Liver (tissue), 7 donors: ENCODE measurements at regions not wholly inside any gene's neighbourhood (a gene's known extent, or its start where the extent isn't known, plus 50 kb on each side); places are given as distances from the start of the nearest gene placed in this dataset.

ENCODE experiments used
- DNase-seq: peaks from one replicate; pipeline ENCODE4 v3.0.0-alpha.2; 2017; ENCODE audit warnings: low spot score
- H3K27ac ChIP-seq, 2 donors: one replicate each; pipeline ENCODE4 v1.7.0; 2013; ENCODE audit warnings: inconsistent platforms in 2 of 2, low read length in 2 of 2, control low read depth in 1 of 2, low read depth in 1 of 2, mild to moderate bottlenecking in 1 of 2
- H3K27me3 ChIP-seq, 4 donors: one replicate each; pipeline versions ENCODE4 v1.6.1 to v1.7.0; 2013; ENCODE audit warnings: low read length in 3 of 4, inconsistent platforms in 1 of 4, mild to moderate bottlenecking in 1 of 4, moderate library complexity in 1 of 4; ENCODE audit not compliant: control insufficient read depth in 4 of 4, insufficient read depth in 4 of 4
- H3K36me3 ChIP-seq, 4 donors: one replicate each; pipeline versions ENCODE4 v1.6.1 to v1.7.0; 2013; ENCODE audit warnings: low read length in 3 of 4, mild to moderate bottlenecking in 3 of 4, low read depth in 1 of 4, moderate library complexity in 1 of 4; ENCODE audit not compliant: control insufficient read depth in 4 of 4, insufficient read depth in 3 of 4
- H3K4me1 ChIP-seq, 4 donors: one replicate each; pipeline versions ENCODE4 v1.6.1 to v1.7.0; 2013; ENCODE audit warnings: low read length in 3 of 4, mild to moderate bottlenecking in 3 of 4, moderate library complexity in 1 of 4; ENCODE audit not compliant: control insufficient read depth in 4 of 4, insufficient read depth in 4 of 4
- H3K4me3 ChIP-seq, 3 donors: one replicate each; pipeline versions ENCODE4 v1.6.1 to v1.7.0; 2013; ENCODE audit warnings: low read length in 3 of 3, control low read depth in 1 of 3, low read depth in 1 of 3, mild to moderate bottlenecking in 1 of 3
- H3K9ac ChIP-seq, 2 donors: one replicate each; pipeline ENCODE4 v1.7.0; 2013; ENCODE audit warnings: low read length in 2 of 2, mild to moderate bottlenecking in 2 of 2, moderate library complexity in 2 of 2, control low read depth in 1 of 2, low read depth in 1 of 2
- H3K9me3 ChIP-seq, 4 donors: one replicate each; pipeline versions ENCODE4 v1.6.1 to v1.7.0; 2013; ENCODE audit warnings: low read length in 3 of 4; ENCODE audit not compliant: control insufficient read depth in 4 of 4
- EGR1 ChIP-seq, 2 donors: IDR thresholded peaks; 2 replicates each; pipeline ENCODE4 v1.6.1; 2016 to 2018; ENCODE audit warnings: antibody characterized with exemption in 2 of 2, low read depth in 2 of 2
- FOXA1 ChIP-seq: IDR thresholded peaks from 2 replicates; pipeline ENCODE4 v1.6.1; 2016; ENCODE audit warnings: antibody characterized with exemption
- FOXA2 ChIP-seq: IDR thresholded peaks from 2 replicates; pipeline ENCODE4 v1.6.1; 2016; ENCODE audit warnings: antibody characterized with exemption
- GABPA ChIP-seq, 2 donors: IDR thresholded peaks in 1 of 2; conservative IDR thresholded peaks in 1 of 2; 2 replicates each; pipeline ENCODE4 v1.6.1; 2016; ENCODE audit warnings: antibody characterized with exemption in 2 of 2, mild to moderate bottlenecking in 1 of 2, moderate library complexity in 1 of 2
- HNF4A ChIP-seq, 2 donors: conservative IDR thresholded peaks; 2 replicates each; pipeline ENCODE4 v1.6.1; 2016; ENCODE audit warnings: antibody characterized with exemption in 2 of 2, mild to moderate bottlenecking in 2 of 2
- HNF4G ChIP-seq: IDR thresholded peaks from 2 replicates; pipeline ENCODE4 v1.6.1; 2016; ENCODE audit warnings: antibody characterized with exemption
- JUND ChIP-seq, 2 donors: IDR thresholded peaks; 2 replicates each; pipeline ENCODE4 v1.6.1; 2016; ENCODE audit warnings: antibody characterized with exemption in 2 of 2
- NR2F2 ChIP-seq: IDR thresholded peaks from 2 replicates; pipeline ENCODE4 v1.6.1; 2016; ENCODE audit warnings: antibody characterized with exemption
- RAD21 ChIP-seq, 2 donors: IDR thresholded peaks; 2 replicates each; pipeline ENCODE4 v1.6.1; 2016; ENCODE audit warnings: antibody characterized with exemption in 2 of 2, mild to moderate bottlenecking in 2 of 2
- REST ChIP-seq: IDR thresholded peaks from 2 replicates; pipeline ENCODE4 v1.6.1; 2016; ENCODE audit warnings: antibody characterized with exemption, mild to moderate bottlenecking
- RXRA ChIP-seq, 2 donors: IDR thresholded peaks; 2 replicates each; pipeline ENCODE4 v1.6.1; 2017 to 2018; ENCODE audit warnings: antibody characterized with exemption in 2 of 2, mild to moderate bottlenecking in 1 of 2
- SP1 ChIP-seq: IDR thresholded peaks from 2 replicates; pipeline ENCODE4 v1.6.1; 2018; ENCODE audit warnings: antibody characterized with exemption, mild to moderate bottlenecking
- ZBTB33 ChIP-seq: IDR thresholded peaks from 2 replicates; pipeline ENCODE4 v1.6.1; 2016; ENCODE audit warnings: antibody characterized with exemption
- WGBS: extraction: QIAGEN DNeasy Blood & Tissue Kit; methylation state at CpG from one replicate; pipeline ENCODE4 v1.1.7; 2013; 5-methylcytosine and 5-hydroxymethylcytosine counted together
- donor health status: healthy.
- donor health status: healthy.
- donor health status: healthy.
- donor health status: healthy.

GRCh38 chr7:42662862-42663261, 249.0 kb downstream of the C7orf25 start:
- Histone ChIP-seq H3K27me3 (no peaks in the 10 kb centered on the region), H3K36me3 (no peaks in the 10 kb centered on the region), H3K9ac (no peak overlapping the region), H3K9me3 (peaks cover 4 to 9% (median 6%) of the 10 kb centered on the region in 4 donors), H3K27ac (no peak overlapping the region), H3K4me1 (no peaks in the 10 kb centered on the region), H3K4me3 (no peak overlapping the region)
- no peak for DNase-seq
- TF ChIP-seq JUND (IDR thresholded peaks at IDR 0.05), result no peak
- no peak for TF ChIP-seq FOXA2
- no peak for TF ChIP-seq REST
- TF ChIP-seq EGR1 (IDR thresholded peaks at IDR 0.05; ENCODE audit: low read depth in 2 of 2), result no peak
- TF ChIP-seq RXRA (IDR thresholded peaks at IDR 0.05), result no peak
- TF ChIP-seq RAD21 (IDR thresholded peaks at IDR 0.05), result no peak
- no peak for TF ChIP-seq SP1
- WGBS, result 88% methylated on average over 1 of the region's 1 CpG

GRCh38 chr7:42661312-42661711, 250.6 kb downstream of the C7orf25 start:
- Histone ChIP-seq H3K36me3 (no peaks in the 10 kb centered on the region), H3K27ac (no peak overlapping the region), H3K9me3 (no peaks in the 10 kb centered on the region), H3K27me3 (no peaks in the 10 kb centered on the region), H3K9ac (no peak overlapping the region), H3K4me3 (no peak overlapping the region), H3K4me1 (no peaks in the 10 kb centered on the region)
- no peak for DNase-seq
- WGBS, result 74% methylated on average over 2 of the region's 2 CpGs
- no peak for TF ChIP-seq JUND (IDR thresholded peaks at IDR 0.05)
- no peak for TF ChIP-seq NR2F2
- no peak for TF ChIP-seq ZBTB33
- TF ChIP-seq SP1, result no peak
- TF ChIP-seq FOXA1, result no peak
- TF ChIP-seq HNF4G, result no peak
- TF ChIP-seq HNF4A (conservative IDR thresholded peaks at IDR 0.05), result no peak
- no peak for TF ChIP-seq GABPA (IDR thresholded peaks at IDR 0.05 in 1 of 2, conservative IDR thresholded peaks at IDR 0.05 in 1 of 2)

- no peak overlapping the region for H3K27ac ChIP-seq
- H3K9me3 ChIP-seq, result peaks cover 0 to 4% (median 2%) of the 10 kb centered on the region in 4 donors
- no peaks in the 10 kb centered on the region for H3K4me1 ChIP-seq
- no peak for DNase-seq
- TF ChIP-seq GABPA (IDR thresholded peaks at IDR 0.05 in 1 of 2, conservative IDR thresholded peaks at IDR 0.05 in 1 of 2), result no peak
- TF ChIP-seq RAD21 (IDR thresholded peaks at IDR 0.05), result no peak
- 48% methylated on average over 1 of the region's 1 CpG for WGBS
- no peaks in the 10 kb centered on the region for H3K27me3 ChIP-seq
- H3K4me3 ChIP-seq, result no peak overlapping the region
- H3K9ac ChIP-seq, result no peak overlapping the region
- H3K36me3 ChIP-seq, result no peaks in the 10 kb centered on the region
Observed at GRCh38 chr7:42650701-42651100, 261.2 kb downstream of the C7orf25 start.
